Testis (tissue), 2 donors: ENCODE measurements at regions not wholly inside any gene's neighbourhood (a gene's known extent, or its start where the extent isn't known, plus 50 kb on each side); places are given as distances from the start of the nearest gene placed in this dataset.

Experiments
- CTCF ChIP-seq, 3 experiments: fragments of 450-650 bp in 2 of 3; fragments of 200-600 bp in 1 of 3; sonication (generic) in 1 of 3; IDR thresholded peaks; one replicate each; pipeline ENCODE4 v1.5.1; 2016 to 2019; ENCODE audit warnings: antibody characterized with exemption in 3 of 3, mild to moderate bottlenecking in 2 of 3, moderate library complexity in 1 of 3
- POLR2A ChIP-seq: fragments of 450-650 bp; IDR thresholded peaks from one replicate; pipeline ENCODE4 v1.6.1; 2017; ENCODE audit warnings: antibody characterized with exemption, mild to moderate bottlenecking, moderate library complexity

GRCh38 chr20:6698056-6698455, 69.4 kb upstream of the BMP2 start:
- TF ChIP-seq CTCF (IDR thresholded peaks at IDR 0.05), result no peak
- TF ChIP-seq POLR2A, result no peak
